Ovary (tissue), 7 donors: ENCODE measurements at regions not wholly inside any gene's neighbourhood (a gene's known extent, or its start where the extent isn't known, plus 50 kb on each side); places are given as distances from the start of the nearest gene placed in this dataset.

Experiments
- DNase-seq, 5 donors: peaks; one replicate each; pipeline ENCODE4 v3.0.0-alpha.2; 2019 to 2020
- H3K27ac ChIP-seq, 2 donors: fragments of 200-600 bp; one replicate each; pipeline versions ENCODE4 v1.5.1 to v1.8.0; 2019 to 2022
- H3K27me3 ChIP-seq: fragments of 200-600 bp; one replicate; pipeline ENCODE4 v1.8.0; 2022
- H3K36me3 ChIP-seq: fragments of 200-600 bp; sonication (generic); one replicate; pipeline ENCODE4 v1.5.1; 2019
- H3K4me1 ChIP-seq: one replicate; pipeline ENCODE4 v1.8.1; 2013; ENCODE audit warnings: mild to moderate bottlenecking, moderate library complexity; ENCODE audit not compliant: insufficient read depth
- H3K4me3 ChIP-seq: fragments of 200-600 bp; sonication (generic); one replicate; pipeline ENCODE4 v1.5.1; 2017
- H3K9me3 ChIP-seq, 2 donors: fragments of 200-600 bp in 1 of 2; sonication (generic) in 1 of 2; one replicate each; pipeline versions ENCODE4 v1.5.1 to v1.8.1; 2013 to 2019; ENCODE audit warnings: mild to moderate bottlenecking in 1 of 2, moderate library complexity in 1 of 2
- CTCF ChIP-seq, 3 donors: fragments of 450-650 bp in 2 of 3; fragments of 200-600 bp in 1 of 3; IDR thresholded peaks; one replicate each; pipeline versions ENCODE4 v1.5.1 to v1.8.0; 2016 to 2022; ENCODE audit warnings: antibody characterized with exemption in 3 of 3, mild to moderate bottlenecking in 1 of 3
- EP300 ChIP-seq: sonication (generic); formaldehyde crosslinking; IDR thresholded peaks from one replicate; pipeline ENCODE4 v1.6.1; 2017; ENCODE audit warnings: antibody characterized with exemption
- POLR2A ChIP-seq: fragments of 450-650 bp; IDR thresholded peaks from one replicate; pipeline ENCODE4 v1.6.1; 2017; ENCODE audit warnings: antibody characterized with exemption, mild to moderate bottlenecking, moderate library complexity
- WGBS, 3 donors: extraction: QIAGEN DNeasy Blood & Tissue Kit in 1 of 3; methylation state at CpG; one replicate each; pipeline versions ENCODE4 v1.1.5 to v1.1.7; 2013 to 2017; 5-methylcytosine and 5-hydroxymethylcytosine counted together
- intact Hi-C, 4 donors: fragments of 100-400 bp; cut with DNase I; formaldehyde crosslinking; loops; one replicate each; pipeline versions ENCODE4 v1.11.0 to v1.15.1; 2022 to 2023
- donor health status: DM: no; HTN: no; CAD: no; lungs with moderate emphysema.
- donor health status: DM: no; HTN: no; CAD: no.
- donor health status: Bipolar disorder and iron deficiency.
- donor health status: DM: no; HTN: no; CAD: no.
- donor health status: DM: yes; HTN: yes; CAD: no.

GRCh38 chr15:98040146-98040545 lies 79.6 kb downstream of the ARRDC4 start:
- no peaks in the 10 kb centered on the region for H3K36me3 ChIP-seq
- H3K9me3 ChIP-seq: no peaks in the 10 kb centered on the region
- intact Hi-C loops: no loop called here
- no peak for DNase-seq
- no peak overlapping the region for H3K4me3 ChIP-seq
- WGBS, 3 donors: 81 to 89% (median 86%) methylated on average over 5 of the region's 5 CpGs
- no peak overlapping the region for H3K27ac ChIP-seq
- TF ChIP-seq POLR2A (no peak), EP300 (no peak), CTCF (IDR thresholded peaks at IDR 0.05) (no peak)
- H3K4me1 ChIP-seq: no peaks in the 10 kb centered on the region
- H3K27me3 ChIP-seq: no peaks in the 10 kb centered on the region

- DNase-seq: no peak
- 77 to 79% (median 78%) methylated on average over 23 of the region's 23 CpGs for WGBS, 3 donors
- intact Hi-C loops: no loop called here
These were observed 82.9 kb downstream of the ARRDC4 start for GRCh38 chr15:98043160-98044014.

GRCh38 chr15:98051734-98052133 lies 91.2 kb downstream of the ARRDC4 start:
- TF ChIP-seq POLR2A (no peak), CTCF (IDR thresholded peaks at IDR 0.05) (no peak), EP300 (no peak)
- Histone ChIP-seq H3K4me1 (no peaks in the 10 kb centered on the region), H3K27ac (no peak overlapping the region), H3K36me3 (no peaks in the 10 kb centered on the region), H3K4me3 (no peak overlapping the region), H3K27me3 (no peaks in the 10 kb centered on the region), H3K9me3 (no peaks in the 10 kb centered on the region)
- WGBS, 3 donors: 66 to 72% (median 68%) methylated on average over 3 of the region's 3 CpGs
- DNase-seq: no peak
- intact Hi-C loops: no loop called here

More at GRCh38 chr15:98043160-98044014, 82.9 kb downstream of the ARRDC4 start:
- H3K27ac ChIP-seq: no peak overlapping the region
- no peaks in the 10 kb centered on the region for H3K27me3 ChIP-seq
- TF ChIP-seq POLR2A (no peak), CTCF (IDR thresholded peaks at IDR 0.05) (no peak), EP300 (no peak)
- no peaks in the 10 kb centered on the region for H3K9me3 ChIP-seq
- no peaks in the 10 kb centered on the region for H3K36me3 ChIP-seq
- H3K4me3 ChIP-seq: no peak overlapping the region
- H3K4me1 ChIP-seq: no peaks in the 10 kb centered on the region

- Histone ChIP-seq H3K4me1 (no peaks in the 10 kb centered on the region), H3K9me3 (no peaks in the 10 kb centered on the region), H3K27me3 (no peaks in the 10 kb centered on the region), H3K27ac (no peak overlapping the region), H3K4me3 (no peak overlapping the region), H3K36me3 (no peaks in the 10 kb centered on the region)
- DNase-seq: no peak
- 73 to 82% (median 79%) methylated on average over 1 of the region's 1 CpG for WGBS, 3 donors
- intact Hi-C loops: no loop called here
- no peak for TF ChIP-seq POLR2A
These were observed 97.0 kb downstream of the ARRDC4 start for GRCh38 chr15:98057453-98057852.

- H3K4me1 ChIP-seq: no peaks in the 10 kb centered on the region
- no peak overlapping the region for H3K27ac ChIP-seq
- TF ChIP-seq CTCF (IDR thresholded peaks at IDR 0.05): no peak
- no peak for TF ChIP-seq POLR2A
- no peak for TF ChIP-seq EP300
- intact Hi-C loops: no loop called here
- no peak overlapping the region for H3K4me3 ChIP-seq
- WGBS, 3 donors: 34 to 46% (median 35%) methylated on average over 3 of the region's 3 CpGs
- no peaks in the 10 kb centered on the region for H3K9me3 ChIP-seq
- no peak for DNase-seq
- H3K36me3 ChIP-seq: no peaks in the 10 kb centered on the region
- H3K27me3 ChIP-seq: no peaks in the 10 kb centered on the region
These were observed 102.4 kb downstream of the ARRDC4 start for GRCh38 chr15:98062869-98063268.
